ENCODE measurements at regions not wholly inside any gene's neighbourhood (a gene's known extent, or its start where the extent isn't known, plus 50 kb on each side); places are given as distances from the start of the nearest gene placed in this dataset.

DNA sequence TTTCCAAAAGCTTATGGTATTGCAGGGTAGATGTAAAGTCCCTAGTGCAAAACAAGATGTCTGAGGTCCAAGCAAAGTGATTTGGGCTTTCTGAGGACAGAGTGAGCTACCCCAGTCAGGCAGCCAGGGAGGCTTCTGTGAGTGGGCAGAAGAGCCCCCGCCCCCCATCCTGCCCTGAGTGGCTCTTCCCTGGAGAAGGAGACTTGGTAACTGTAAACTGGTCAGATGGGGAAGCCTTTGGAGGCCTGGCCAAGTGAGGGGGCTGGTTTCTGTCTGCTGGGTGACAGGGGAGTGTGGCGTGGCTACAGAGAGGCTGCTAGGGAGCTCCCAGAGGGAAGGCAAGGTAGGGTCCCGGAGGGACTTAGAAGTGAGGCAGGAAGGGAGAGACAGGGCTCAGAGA lies 181.3 kb upstream of the HAAO start:
- TF ChIP-seq POLR2AphosphoS5 (IDR thresholded peaks at IDR 0.05; ENCODE audit: borderline replicate concordance, low read depth, low read length): no peak
- TF ChIP-seq EZH2 (IDR thresholded peaks at IDR 0.05): no peak
- TF ChIP-seq FOXP2 (optimal IDR thresholded peaks at IDR 0.05; ENCODE audit: control extremely low read depth, extremely low read length, insufficient read depth): no peak

Measured in SK-N-MC (cell line).